CD4-positive, alpha-beta T cell treated with Interleukin-21 for 1 hour (primary cell): ENCODE measurements at regions not wholly inside any gene's neighbourhood (a gene's known extent, or its start where the extent isn't known, plus 50 kb on each side); places are given as distances from the start of the nearest gene placed in this dataset.
"Not testable (repeated sequence)": the region's sequence is repeated elsewhere in the genome, so short reads cannot be mapped to it uniquely, and the experiment has no call there.

Experiments
- DNase-seq: peaks from one replicate; pipeline ENCODE4 v3.0.0-alpha.2; 2020

GRCh38 chr2:17460371-17461086, 57.7 kb downstream of the RAD51AP2 start:
- DNase-seq, result no peak

DNA sequence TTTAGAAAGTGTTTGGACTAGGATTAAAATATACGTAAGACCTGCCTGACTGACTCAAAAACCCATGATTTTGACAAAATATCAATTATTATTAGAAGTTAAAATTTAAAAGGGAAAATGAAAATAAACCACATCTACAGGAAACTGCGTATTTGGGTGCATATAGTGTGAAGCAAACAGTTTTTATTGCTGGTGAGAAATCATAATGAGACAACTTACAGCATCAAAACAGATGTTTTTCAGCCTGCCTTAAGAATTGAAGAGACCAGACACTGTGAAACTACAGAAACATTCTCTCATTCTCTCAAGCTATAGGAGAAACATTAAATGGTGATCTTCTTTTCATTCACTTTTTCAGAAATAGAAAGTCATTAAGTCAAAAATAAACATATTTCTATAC, 62.9 kb downstream of the RAD51AP2 start:
- no peak for DNase-seq

- not testable (repeated sequence) for DNase-seq
Measured at GRCh38 chr2:17446191-17446590, 72.0 kb downstream of the RAD51AP2 start.

DNA sequence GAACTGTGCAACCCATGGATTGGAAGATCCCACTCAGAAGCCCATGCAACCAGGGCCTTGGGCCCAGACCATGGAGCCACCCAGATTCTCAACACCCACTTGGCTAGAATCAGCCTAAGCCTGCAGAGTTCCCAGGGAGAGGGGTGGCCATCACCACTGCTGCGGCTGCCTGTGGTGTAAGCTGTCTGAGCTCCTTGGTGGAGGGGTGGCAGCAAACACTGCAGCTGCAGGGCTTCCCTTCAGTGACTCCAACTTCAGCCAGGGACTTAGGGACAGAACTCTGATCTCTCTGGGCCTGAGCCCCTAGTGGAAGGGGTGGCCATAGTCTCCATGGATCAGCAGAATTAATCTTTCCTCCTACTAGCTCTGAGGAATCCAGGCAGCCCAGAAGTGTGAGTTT, 72.5 kb downstream of the RAD51AP2 start:
- no peak for DNase-seq

- DNase-seq, result no peak
Measured at GRCh38 chr2:17442334-17442733, 75.9 kb downstream of the RAD51AP2 start.

GRCh38 chr2:17441790-17442189, 76.5 kb downstream of the RAD51AP2 start:
- no peak for DNase-seq

DNA sequence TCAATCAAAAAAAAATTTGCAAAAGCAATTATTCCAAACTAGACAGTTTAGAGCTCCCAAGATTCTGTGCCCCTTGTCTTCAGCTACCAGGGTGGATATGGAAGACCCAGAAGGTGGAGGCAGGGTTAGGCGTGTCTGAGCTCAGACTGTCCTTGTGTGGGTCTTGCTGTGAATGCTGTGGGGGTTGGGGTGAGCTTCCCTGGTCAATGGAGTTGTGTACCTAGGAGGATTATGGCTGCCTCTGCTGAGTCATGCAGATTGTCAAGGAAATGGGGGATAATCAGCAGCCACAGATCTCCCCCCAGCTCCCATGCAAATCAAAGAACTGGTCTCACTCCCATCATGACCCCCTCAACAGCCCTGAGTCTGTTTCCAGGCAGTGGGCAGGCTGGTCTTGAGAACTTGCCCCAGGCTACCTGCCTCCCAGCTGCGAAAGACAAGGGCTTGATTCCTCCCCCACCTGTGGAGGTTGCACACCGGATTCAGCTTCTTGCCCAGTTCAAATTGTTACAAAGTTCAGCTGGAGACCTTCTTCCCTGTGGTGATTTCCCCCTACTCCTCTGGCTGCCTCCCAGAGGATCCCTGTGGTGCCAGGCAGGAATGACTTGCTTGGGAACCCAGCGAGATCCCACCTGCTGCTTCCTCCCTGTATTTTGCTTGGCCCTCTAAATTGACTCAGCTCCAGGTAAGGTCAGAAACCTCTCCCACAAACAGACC, 77.0 kb downstream of the RAD51AP2 start:
- DNase-seq, result no peak

DNA sequence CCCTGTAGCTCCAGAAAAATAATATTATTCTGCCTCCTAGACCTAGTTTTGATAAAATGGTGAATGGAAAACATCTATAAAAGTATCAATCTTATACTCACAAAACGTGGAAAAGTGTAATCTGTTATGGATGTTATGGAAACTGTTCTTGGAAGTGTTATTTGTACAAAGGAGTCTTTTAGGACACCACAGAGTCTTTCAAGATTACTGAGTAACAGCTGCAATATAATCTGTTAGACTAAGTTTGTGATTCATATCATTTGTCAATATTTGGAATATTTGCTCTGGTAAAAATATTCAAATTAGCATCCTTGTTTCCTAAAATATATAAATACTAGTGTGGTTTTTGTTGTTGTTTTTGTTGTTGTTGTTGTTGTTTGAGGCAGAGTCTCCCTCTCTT, 87.9 kb downstream of the RAD51AP2 start:
- DNase-seq, result no peak

DNA sequence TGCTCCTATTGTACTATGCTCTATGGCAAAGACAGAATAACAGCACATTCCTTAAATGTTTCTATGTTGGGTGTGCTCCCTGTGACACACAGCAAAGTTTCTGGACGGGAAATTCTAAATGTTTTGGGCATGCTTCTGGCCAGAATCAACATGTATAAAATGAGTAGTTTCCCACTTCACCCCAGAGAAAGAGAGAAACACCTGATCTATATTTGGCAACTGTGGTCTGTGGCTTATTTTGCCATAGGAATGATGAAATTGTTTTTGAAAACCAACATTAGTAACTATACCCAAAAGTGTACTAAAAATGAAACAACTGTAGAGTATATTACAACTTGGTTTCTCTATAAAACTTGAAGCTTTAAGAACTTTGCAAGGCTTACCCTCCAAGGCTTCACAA, 89.1 kb downstream of the RAD51AP2 start:
- no peak for DNase-seq

DNA sequence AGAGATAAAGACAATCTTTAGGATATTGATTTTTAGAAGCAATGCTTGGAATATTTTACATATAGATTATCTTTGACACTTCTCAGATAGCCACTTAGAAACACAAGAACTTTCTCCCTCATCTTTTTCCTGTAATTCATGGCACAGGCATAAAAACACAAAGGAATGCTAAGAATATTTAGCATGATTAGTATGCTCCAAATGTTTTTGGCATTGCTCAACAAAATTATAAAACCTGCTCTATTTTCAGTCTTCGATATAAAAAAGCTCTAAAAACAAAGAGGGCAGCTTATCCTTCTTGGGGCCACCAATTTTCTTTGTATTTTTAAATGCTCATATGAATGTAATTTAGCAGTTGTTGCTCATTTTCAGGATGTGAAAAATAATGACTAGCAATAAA, 90.8 kb downstream of the RAD51AP2 start:
- no peak for DNase-seq

DNA sequence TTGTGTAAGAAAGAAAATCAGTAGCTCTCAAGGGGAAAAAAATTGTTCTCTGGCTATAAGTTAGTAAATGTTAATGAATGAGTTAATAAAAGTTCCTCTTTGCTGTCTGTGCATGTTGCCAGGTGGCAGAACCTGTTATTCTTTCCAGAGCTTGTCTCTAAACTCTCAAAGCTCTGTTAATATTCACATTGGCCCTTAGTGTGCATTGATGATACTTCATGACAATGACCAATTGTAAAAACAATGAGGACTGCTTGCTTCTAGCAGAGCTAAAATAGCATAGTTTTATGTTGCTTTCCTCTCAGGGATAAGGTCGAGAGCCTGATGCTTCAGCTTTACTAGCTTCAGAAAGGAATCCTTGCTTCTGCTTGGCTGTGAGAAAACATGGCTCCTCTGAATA, 91.5 kb downstream of the RAD51AP2 start:
- no peak for DNase-seq

DNA sequence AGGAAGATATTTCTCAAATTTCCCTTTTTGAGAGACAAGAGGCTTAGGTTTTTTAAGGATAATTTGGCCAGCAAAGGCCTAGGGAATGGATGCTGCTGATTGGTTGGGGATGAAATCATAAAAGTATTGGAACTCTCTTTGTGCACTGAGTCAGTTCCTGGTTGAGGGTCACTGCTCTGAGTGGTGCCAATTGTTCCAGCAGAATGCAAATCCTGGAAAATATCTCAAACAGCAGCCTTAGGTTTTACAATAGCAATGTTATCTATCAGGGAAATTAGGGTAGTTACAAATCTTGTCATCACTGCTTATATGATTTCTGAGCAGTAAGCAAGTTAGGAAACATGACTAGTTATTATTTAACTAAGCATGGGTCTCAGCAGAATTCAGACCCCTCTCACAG, 96.2 kb downstream of the RAD51AP2 start:
- DNase-seq, result no peak

GRCh38 chr2:17416884-17417391, 101.3 kb downstream of the RAD51AP2 start:
- no peak for DNase-seq

GRCh38 chr2:17413036-17413435, 105.2 kb downstream of the RAD51AP2 start:
- DNase-seq, result no peak

DNA sequence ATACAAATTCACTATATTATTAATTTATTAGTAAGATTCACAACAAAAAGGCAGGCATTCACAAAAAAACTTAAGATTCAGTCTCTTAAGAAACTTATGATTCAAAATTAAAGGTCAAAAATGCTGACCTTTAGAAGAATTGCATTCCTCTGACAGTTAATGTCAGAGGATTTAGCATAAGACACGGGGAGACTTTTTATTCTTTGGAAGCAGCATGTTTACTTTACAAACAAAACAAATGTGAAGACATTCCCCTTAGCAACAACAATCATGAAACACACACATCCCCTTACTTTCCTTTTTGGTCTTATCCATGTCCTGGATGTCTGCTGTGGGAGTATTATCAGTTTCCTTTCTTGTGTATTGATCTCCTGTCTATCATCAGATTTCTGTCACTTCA, 117.1 kb downstream of the RAD51AP2 start:
- DNase-seq, result no peak

- no peak for DNase-seq
Measured at GRCh38 chr2:17398770-17399169, 119.5 kb downstream of the RAD51AP2 start.

DNA sequence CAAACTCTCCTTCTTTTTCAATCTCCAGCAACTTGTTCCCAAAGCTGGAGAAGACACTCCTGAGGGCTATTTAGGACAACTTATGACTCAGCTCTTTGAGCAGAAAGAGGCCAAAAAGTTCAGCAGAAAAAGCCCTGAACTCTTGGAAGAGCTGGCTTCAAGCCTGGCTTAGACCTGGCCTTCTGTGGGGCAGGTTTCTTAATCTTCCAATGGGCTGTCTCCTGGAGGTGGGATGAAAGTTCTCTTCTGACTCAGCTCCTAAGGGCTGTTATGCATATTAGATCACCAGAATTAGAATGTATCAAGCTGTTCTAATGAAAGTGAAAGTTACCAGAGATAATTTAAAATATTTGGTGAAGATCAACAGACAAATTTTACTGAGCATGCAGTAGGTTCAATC, 129.4 kb downstream of the RAD51AP2 start:
- DNase-seq, result no peak

- no peak for DNase-seq
Measured at GRCh38 chr2:17387591-17387990, 130.6 kb downstream of the RAD51AP2 start.

- no peak for DNase-seq
Measured at GRCh38 chr2:17386771-17387170, 131.5 kb downstream of the RAD51AP2 start.

DNA sequence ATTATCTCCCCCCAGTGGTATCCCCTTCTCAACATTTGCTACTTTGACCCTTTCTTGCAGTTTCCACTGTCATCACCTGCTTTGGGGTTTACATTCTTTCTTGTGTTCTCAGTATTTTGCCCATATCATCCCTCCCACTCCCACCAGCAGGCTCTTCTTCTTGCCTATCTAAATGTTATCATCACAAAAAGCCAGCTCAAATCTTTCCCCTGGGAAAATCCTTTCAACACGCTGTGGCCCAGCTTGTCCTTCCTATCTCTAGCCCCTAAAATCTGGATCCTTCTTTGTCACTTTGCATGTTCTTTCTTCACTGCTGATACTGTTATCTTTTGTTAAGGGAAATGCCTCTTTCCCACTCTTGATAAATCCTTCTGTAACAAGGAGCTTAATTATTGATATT, 138.2 kb downstream of the RAD51AP2 start:
- DNase-seq, result no peak

DNA sequence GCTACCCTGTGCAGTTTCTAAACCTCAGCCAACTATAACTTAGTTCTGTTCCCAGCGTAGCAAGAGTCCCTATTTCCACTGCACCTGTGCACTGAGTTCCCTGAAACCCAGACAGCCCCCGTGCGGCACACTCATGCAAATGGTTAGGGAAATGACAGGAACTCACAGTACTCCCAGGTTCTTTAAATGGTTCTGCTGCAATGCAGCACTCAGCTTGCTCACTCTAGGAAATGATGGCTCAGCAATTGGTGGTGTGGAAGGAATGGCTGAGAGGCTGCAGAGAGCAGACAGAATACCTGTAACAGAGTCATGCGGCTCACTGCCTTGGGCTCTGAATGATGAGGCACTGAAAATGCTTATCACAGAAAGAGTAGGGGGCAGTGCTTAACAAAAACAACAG, 143.0 kb downstream of the RAD51AP2 start:
- DNase-seq, result no peak

DNA sequence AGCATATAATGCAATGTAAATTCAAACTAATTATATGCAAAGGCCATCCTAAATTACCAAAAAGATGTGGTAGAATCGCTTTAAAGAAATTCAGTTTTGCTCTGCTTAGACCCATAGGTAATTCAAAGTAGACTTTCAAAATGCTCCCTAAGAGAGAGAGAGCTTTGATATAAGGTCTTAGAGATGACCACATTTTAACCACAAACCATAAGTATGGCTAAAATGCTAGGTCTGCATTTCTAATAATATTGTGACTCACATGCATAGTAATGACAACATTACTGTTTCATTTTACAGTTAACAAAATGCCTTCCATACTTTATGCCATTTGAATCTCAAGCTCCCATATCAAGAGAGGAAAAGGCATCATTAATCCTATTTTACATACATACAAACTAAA, 144.5 kb downstream of the RAD51AP2 start:
- DNase-seq, result no peak

- DNase-seq, result no peak
Measured at GRCh38 chr2:17373041-17373440, 145.2 kb downstream of the RAD51AP2 start.

DNA sequence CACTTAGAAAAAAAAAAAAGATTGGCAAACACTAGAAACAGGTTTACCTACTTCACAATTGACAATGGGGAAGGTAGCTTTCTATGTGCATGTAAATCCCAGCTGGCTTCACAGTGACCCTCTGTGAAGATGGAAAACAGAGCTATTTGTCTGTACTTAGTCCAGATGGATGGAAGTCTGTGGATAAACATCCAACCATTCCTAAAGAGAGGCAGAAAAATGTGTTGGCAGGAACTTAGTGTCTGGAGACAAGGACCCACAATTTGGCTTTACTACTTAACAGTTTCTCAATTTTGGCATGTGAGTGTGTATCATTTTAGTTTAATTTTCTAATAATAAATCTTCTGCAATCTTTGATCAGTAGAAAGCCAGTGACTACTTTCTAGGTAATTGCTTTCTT, 154.4 kb downstream of the RAD51AP2 start:
- no peak for DNase-seq

DNA sequence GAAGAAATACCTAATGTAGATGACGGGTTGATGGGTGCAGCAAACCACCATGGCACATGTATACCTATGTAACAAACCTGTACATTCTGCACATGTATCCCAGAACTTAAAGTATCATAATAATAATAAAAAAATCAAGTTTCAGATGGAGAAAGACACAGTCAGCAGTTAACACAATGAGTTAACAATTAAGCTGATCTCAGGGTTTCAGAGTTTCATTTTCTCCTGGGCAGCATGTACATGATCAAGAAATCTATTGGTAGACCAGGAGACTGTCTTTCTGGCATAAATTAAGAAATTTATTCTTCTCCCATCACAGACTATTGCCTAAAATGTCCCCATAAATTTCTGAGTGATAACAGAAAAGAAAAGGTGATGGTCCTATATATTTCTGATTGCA, 155.3 kb downstream of the RAD51AP2 start:
- no peak for DNase-seq
